Upper lobe of left lung (tissue), 6 donors: ENCODE measurements at regions not wholly inside any gene's neighbourhood (a gene's known extent, or its start where the extent isn't known, plus 50 kb on each side); places are given as distances from the start of the nearest gene placed in this dataset.

Experiments used
- ATAC-seq, 2 donors: fragments of 200-7000 bp; cut with Tn5 transposase; one replicate each; pipeline ENCODE4 v1.9.1; 2022; ENCODE audit warnings: mild to moderate bottlenecking in 2 of 2, moderate library complexity in 2 of 2; ENCODE audit not compliant: low FRiP score in 2 of 2
- DNase-seq, 2 donors: peaks; one replicate each; pipeline ENCODE4 v3.0.0-alpha.2; 2019 to 2020
- H3K27ac ChIP-seq, 4 donors: fragments of 200-600 bp; sonication (generic); one replicate each; pipeline ENCODE4 v1.5.1; 2016 to 2019
- H3K27me3 ChIP-seq, 4 donors: fragments of 200-600 bp; sonication (generic); one replicate each; pipeline ENCODE4 v1.5.1; 2017 to 2019
- H3K36me3 ChIP-seq, 4 donors: fragments of 200-600 bp; sonication (generic); one replicate each; pipeline ENCODE4 v1.5.1; 2016 to 2019
- H3K4me1 ChIP-seq, 4 donors: fragments of 200-600 bp; sonication (generic); one replicate each; pipeline ENCODE4 v1.5.1; 2018 to 2019
- H3K4me3 ChIP-seq, 4 donors: fragments of 200-600 bp; sonication (generic); one replicate each; pipeline ENCODE4 v1.5.1; 2017 to 2019; ENCODE audit warnings: mild to moderate bottlenecking in 2 of 4, moderate library complexity in 1 of 4
- H3K9me3 ChIP-seq, 4 donors: fragments of 200-600 bp; sonication (generic); one replicate each; pipeline ENCODE4 v1.5.1; 2018 to 2019
- EP300 ChIP-seq, 4 donors: sonication (generic); formaldehyde crosslinking; IDR thresholded peaks; one replicate each; pipeline ENCODE4 v1.5.1; 2017; ENCODE audit warnings: antibody characterized with exemption in 4 of 4, control low read depth in 2 of 4
- POLR2A ChIP-seq, 4 donors: fragments of 450-650 bp; IDR thresholded peaks; one replicate each; pipeline ENCODE4 v1.5.1; 2016 to 2017; ENCODE audit warnings: antibody characterized with exemption in 4 of 4, mild to moderate bottlenecking in 2 of 4
- POLR2AphosphoS5 ChIP-seq, 2 donors: sonication (generic); formaldehyde crosslinking; IDR thresholded peaks; one replicate each; pipeline ENCODE4 v1.5.1; 2017; ENCODE audit warnings: antibody characterized with exemption in 2 of 2
- WGBS, 2 donors: methylation state at CpG; one replicate each; pipeline ENCODE4 v1.1.5; 2017 to 2018; 5-methylcytosine and 5-hydroxymethylcytosine counted together
- TF ChIP-seq, protein P1 (sequence below), 6 experiments: fragments of 450-650 bp in 4 of 6; fragments of 200-600 bp in 2 of 6; sonication (generic) in 2 of 6; IDR thresholded peaks; one replicate each; pipeline ENCODE4 v1.5.1; 2016 to 2019; ENCODE audit warnings: antibody characterized with exemption in 6 of 6
- donor health status: DM: no; HTN: no; CAD: no; lungs with moderate emphysema.
- donor health status: DM: no; HTN: yes; CAD: no; lungs with severe emphysema.

DNA sequence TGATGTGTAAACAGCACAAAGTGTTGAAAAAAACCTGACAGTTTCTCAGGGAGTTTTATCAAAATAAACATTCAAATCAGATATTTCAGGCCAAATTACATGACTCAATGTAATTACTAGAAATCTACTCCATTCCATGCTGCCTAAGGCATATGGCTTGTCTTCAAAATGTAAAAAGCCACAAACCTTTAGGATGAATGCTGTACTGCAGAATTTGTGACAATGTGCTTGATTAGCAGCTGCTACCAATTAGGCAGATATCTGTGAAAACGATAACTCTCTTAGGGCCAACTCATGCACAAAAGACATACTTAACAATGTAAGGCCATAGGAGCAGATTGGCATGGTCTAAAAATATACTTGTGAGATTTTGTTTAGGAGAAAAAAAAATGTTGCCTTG is 267.0 kb downstream of the DACT1 start:
- no peak for ATAC-seq
- TF ChIP-seq EP300 (IDR thresholded peaks at IDR 0.05) (no peak), POLR2A (IDR thresholded peaks at IDR 0.05) (no peak)
- TF ChIP-seq, protein P1, sequence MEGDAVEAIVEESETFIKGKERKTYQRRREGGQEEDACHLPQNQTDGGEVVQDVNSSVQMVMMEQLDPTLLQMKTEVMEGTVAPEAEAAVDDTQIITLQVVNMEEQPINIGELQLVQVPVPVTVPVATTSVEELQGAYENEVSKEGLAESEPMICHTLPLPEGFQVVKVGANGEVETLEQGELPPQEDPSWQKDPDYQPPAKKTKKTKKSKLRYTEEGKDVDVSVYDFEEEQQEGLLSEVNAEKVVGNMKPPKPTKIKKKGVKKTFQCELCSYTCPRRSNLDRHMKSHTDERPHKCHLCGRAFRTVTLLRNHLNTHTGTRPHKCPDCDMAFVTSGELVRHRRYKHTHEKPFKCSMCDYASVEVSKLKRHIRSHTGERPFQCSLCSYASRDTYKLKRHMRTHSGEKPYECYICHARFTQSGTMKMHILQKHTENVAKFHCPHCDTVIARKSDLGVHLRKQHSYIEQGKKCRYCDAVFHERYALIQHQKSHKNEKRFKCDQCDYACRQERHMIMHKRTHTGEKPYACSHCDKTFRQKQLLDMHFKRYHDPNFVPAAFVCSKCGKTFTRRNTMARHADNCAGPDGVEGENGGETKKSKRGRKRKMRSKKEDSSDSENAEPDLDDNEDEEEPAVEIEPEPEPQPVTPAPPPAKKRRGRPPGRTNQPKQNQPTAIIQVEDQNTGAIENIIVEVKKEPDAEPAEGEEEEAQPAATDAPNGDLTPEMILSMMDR (IDR thresholded peaks at IDR 0.05): no peak
- no peak overlapping the region for H3K4me3 ChIP-seq
- H3K4me1 ChIP-seq: no peaks in the 10 kb centered on the region
- no peaks in the 10 kb centered on the region for H3K9me3 ChIP-seq
- DNase-seq: no peak
- H3K27ac ChIP-seq: no peak overlapping the region
- H3K36me3 ChIP-seq: no peaks in the 10 kb centered on the region
- 65 to 81% methylated on average over 1 of the region's 1 CpG for WGBS, 2 donors
- no peaks in the 10 kb centered on the region for H3K27me3 ChIP-seq

DNA sequence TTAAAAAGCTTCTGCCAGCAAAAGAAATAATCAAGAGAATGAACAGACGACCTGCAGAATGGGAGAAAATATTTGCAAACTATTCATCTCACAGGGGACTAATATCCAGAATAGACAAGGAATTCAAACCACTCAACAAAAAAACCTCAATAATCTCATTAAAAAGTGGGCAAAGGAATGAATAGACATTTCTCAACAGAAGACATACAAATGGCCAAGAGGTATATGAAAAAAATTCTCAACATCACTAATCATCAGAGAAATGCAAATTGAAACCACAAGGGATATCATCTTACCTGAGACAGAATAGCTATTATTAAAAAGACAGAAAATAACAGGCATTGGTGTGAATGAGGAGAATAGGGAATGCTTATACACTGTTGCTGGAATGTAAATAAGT is 270.0 kb downstream of the DACT1 start:
- Histone ChIP-seq H3K36me3 (no peaks in the 10 kb centered on the region), H3K9me3 (no peaks in the 10 kb centered on the region), H3K4me1 (no peaks in the 10 kb centered on the region), H3K27ac (no peak overlapping the region), H3K4me3 (no peak overlapping the region), H3K27me3 (no peaks in the 10 kb centered on the region)
- TF ChIP-seq, protein P1 (IDR thresholded peaks at IDR 0.05): no peak
- no peak for TF ChIP-seq EP300 (IDR thresholded peaks at IDR 0.05)
- TF ChIP-seq POLR2AphosphoS5 (IDR thresholded peaks at IDR 0.05): no peak
- no peak for TF ChIP-seq POLR2A (IDR thresholded peaks at IDR 0.05)
- WGBS, 2 donors: 74 to 78% methylated on average over 1 of the region's 1 CpG
- DNase-seq (no peak), ATAC-seq (no peak)

GRCh38 chr14:58912287-58912686 is 274.5 kb downstream of the DACT1 start:
- no peaks in the 10 kb centered on the region for H3K9me3 ChIP-seq
- H3K4me1 ChIP-seq: no peaks in the 10 kb centered on the region
- DNase-seq (no peak), ATAC-seq (no peak)
- TF ChIP-seq, protein P1 (IDR thresholded peaks at IDR 0.05): no peak
- TF ChIP-seq POLR2A (IDR thresholded peaks at IDR 0.05) (no peak), POLR2AphosphoS5 (IDR thresholded peaks at IDR 0.05) (no peak), EP300 (IDR thresholded peaks at IDR 0.05) (no peak)
- WGBS, 2 donors: 85 to 90% methylated on average over 6 of the region's 6 CpGs
- no peaks in the 10 kb centered on the region for H3K36me3 ChIP-seq
- no peak overlapping the region for H3K27ac ChIP-seq
- H3K27me3 ChIP-seq: no peaks in the 10 kb centered on the region
- H3K4me3 ChIP-seq: no peak overlapping the region

DNA sequence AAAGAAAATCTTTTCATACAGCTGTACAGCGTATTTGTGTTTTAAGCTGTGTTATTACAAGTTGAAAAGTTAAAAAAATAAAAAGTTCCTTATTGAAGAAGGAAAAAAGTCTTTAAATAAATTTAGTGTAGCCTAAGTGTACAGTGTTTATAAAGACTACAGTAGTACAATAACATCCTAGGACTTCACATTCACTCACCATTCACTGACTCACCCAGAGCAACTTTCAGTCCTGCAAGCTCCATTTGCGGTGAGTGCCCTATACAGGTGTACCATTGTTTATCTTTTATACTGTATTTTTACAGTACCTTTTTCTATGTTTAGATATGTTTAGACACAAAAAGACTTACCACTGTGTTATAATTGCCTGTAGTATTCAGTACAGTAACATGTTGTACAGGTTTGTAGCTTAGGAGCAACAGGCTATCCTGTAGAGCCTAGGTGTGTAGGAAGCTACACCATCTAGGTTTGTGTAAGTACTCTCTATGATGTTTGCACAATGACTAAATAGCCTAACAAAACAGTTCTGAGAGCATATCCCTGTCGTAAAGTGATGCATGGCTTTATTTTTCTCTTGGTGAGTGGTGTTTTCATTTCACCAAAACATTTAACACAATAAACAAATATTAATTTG is 275.2 kb downstream of the DACT1 start:
- H3K27ac ChIP-seq: no peak overlapping the region
- WGBS, 2 donors: 82 to 86% methylated on average over 3 of the region's 3 CpGs
- H3K4me1 ChIP-seq: no peaks in the 10 kb centered on the region
- DNase-seq (no peak), ATAC-seq (no peak)
- no peaks in the 10 kb centered on the region for H3K27me3 ChIP-seq
- H3K9me3 ChIP-seq: no peaks in the 10 kb centered on the region
- TF ChIP-seq, protein P1 (IDR thresholded peaks at IDR 0.05): no peak
- no peak overlapping the region for H3K4me3 ChIP-seq
- no peaks in the 10 kb centered on the region for H3K36me3 ChIP-seq

DNA sequence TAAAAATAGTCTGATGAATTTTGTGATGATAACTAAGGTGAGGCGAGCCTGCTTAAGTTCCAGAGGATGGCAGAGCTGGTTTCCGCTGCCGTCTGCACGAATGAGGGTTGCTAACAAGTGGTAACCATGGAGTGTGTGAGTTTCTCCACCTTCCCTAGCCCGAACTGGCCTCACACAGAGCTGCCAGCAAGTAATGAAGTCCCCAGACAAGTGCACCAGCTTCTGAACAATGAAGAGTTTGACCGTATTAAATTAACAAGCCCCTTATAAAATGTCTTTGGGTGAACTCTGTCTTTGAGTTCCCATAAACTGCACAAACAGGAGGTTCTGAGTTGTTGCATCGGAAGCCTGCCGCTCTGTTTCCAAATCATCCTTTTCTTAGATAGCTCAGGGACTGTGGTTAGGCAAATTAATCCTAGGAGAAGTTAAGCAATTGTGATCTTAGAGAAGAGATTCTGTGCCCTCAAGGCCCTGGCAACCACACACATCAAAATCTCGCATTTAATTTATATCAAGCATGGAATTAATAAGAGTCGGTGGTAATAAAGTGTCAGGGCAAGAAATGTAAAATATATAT is 274.1 kb upstream of the DAAM1 start:
- DNase-seq (no peak), ATAC-seq (no peak)
- Histone ChIP-seq H3K27me3 (no peaks in the 10 kb centered on the region), H3K4me3 (no peak overlapping the region), H3K27ac (no peak overlapping the region), H3K4me1 (no peaks in the 10 kb centered on the region), H3K36me3 (no peaks in the 10 kb centered on the region), H3K9me3 (no peaks in the 10 kb centered on the region)
- TF ChIP-seq EP300 (IDR thresholded peaks at IDR 0.05) (no peak), POLR2A (IDR thresholded peaks at IDR 0.05) (no peak), POLR2AphosphoS5 (IDR thresholded peaks at IDR 0.05) (no peak)
- TF ChIP-seq, protein P1 (IDR thresholded peaks at IDR 0.05): no peak
- 74 to 86% methylated on average over 10 of the region's 10 CpGs for WGBS, 2 donors
